Stimulated activated CD4-positive, alpha-beta T cell treated with anti-CD3 and anti-CD28 coated beads, Interleukin-15, amount 100 ng/mL, for 1 hour (primary cell): ENCODE measurements at regions not wholly inside any gene's neighbourhood (a gene's known extent, or its start where the extent isn't known, plus 50 kb on each side); places are given as distances from the start of the nearest gene placed in this dataset.
"Not testable (repeated sequence)": the region's sequence is repeated elsewhere in the genome, so short reads cannot be mapped to it uniquely, and the experiment has no call there.

ENCODE experiments used
- DNase-seq, 2 donors: peaks; one replicate each; pipeline ENCODE4 v3.0.0-alpha.2; 2020; ENCODE audit warnings: low read depth in 1 of 2, low spot score in 1 of 2

- DNase-seq: no peak
These were observed 104.9 kb upstream of the ZNF536 start for GRCh38 chr19:30267332-30267731.

GRCh38 chr19:30268601-30269000 is 103.6 kb upstream of the ZNF536 start:
- DNase-seq: no peak

- DNase-seq: no peak
These were observed 102.5 kb upstream of the ZNF536 start for GRCh38 chr19:30269638-30270037.

GRCh38 chr19:30271816-30272215 is 100.4 kb upstream of the ZNF536 start:
- no peak for DNase-seq

GRCh38 chr19:30272554-30272953 is 99.6 kb upstream of the ZNF536 start:
- DNase-seq: no peak

GRCh38 chr19:30273184-30273583 is 99.0 kb upstream of the ZNF536 start:
- DNase-seq: no peak

- DNase-seq: no peak
These were observed 97.2 kb upstream of the ZNF536 start for GRCh38 chr19:30274987-30275386.

- DNase-seq: no peak
These were observed 95.9 kb upstream of the ZNF536 start for GRCh38 chr19:30276011-30276882.

- no peak for DNase-seq
These were observed 95.3 kb upstream of the ZNF536 start for GRCh38 chr19:30276883-30277280.

GRCh38 chr19:30277941-30278881 is 94.0 kb upstream of the ZNF536 start:
- no peak for DNase-seq

- DNase-seq: no peak
These were observed 93.3 kb upstream of the ZNF536 start for GRCh38 chr19:30278882-30279254.

GRCh38 chr19:30280018-30280417 is 92.2 kb upstream of the ZNF536 start:
- no peak for DNase-seq

GRCh38 chr19:30281906-30282305 is 90.3 kb upstream of the ZNF536 start:
- DNase-seq: no peak

- no peak for DNase-seq
These were observed 88.6 kb upstream of the ZNF536 start for GRCh38 chr19:30283556-30283955.

- DNase-seq: no peak
These were observed 88.0 kb upstream of the ZNF536 start for GRCh38 chr19:30284209-30284608.

- no peak for DNase-seq
These were observed 87.3 kb upstream of the ZNF536 start for GRCh38 chr19:30284885-30285284.

GRCh38 chr19:30286378-30286777 is 85.8 kb upstream of the ZNF536 start:
- DNase-seq: no peak

GRCh38 chr19:30287259-30287658 is 84.9 kb upstream of the ZNF536 start:
- DNase-seq: no peak

- no peak for DNase-seq
These were observed 84.2 kb upstream of the ZNF536 start for GRCh38 chr19:30287973-30288372.

GRCh38 chr19:30288911-30289310 is 83.3 kb upstream of the ZNF536 start:
- DNase-seq: no peak

- no peak for DNase-seq
These were observed 82.8 kb upstream of the ZNF536 start for GRCh38 chr19:30289336-30289735.

- DNase-seq: not testable (repeated sequence)
These were observed 81.4 kb upstream of the ZNF536 start for GRCh38 chr19:30290805-30291204.
